ENCODE measurements at regions not wholly inside any gene's neighbourhood (a gene's known extent, or its start where the extent isn't known, plus 50 kb on each side); places are given as distances from the start of the nearest gene placed in this dataset.

DNA sequence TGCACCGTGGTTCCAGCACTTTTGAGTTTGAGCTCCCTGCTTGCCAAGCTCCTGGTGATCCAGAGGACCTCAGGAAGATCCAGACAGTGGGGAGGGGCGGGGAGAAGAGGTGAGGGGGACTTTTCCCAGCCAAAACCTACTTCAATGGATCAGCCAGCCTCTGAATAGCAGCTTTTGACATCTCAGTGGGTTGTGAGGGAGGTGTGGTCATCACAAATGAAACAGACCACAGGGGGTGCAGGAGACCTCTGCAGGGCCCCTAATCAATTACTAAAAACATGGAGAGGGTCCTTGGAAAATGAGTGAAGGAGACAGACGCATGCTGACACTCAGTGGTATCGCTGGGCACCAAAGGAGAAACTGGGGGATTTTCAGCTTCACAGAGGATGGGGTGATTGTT, 372.7 kb downstream of the ZNF521 start:
- H2AFZ ChIP-seq (ENCODE audit: low read length): no peak overlapping the region
- H2AK5ac ChIP-seq (ENCODE audit: insufficient read length, low read length): no peak overlapping the region
- no peaks in the 10 kb centered on the region for H3K23me2 ChIP-seq (ENCODE audit: insufficient read length, low read depth, low read length, poor library complexity, severe bottlenecking)
- no peak overlapping the region for H3K56ac ChIP-seq (ENCODE audit: insufficient read length, low read depth, low read length)
- no peak for DNase-seq
- no peak overlapping the region for H3K4me2 ChIP-seq (ENCODE audit: insufficient read depth, insufficient read length, low read length)
- Mint-ChIP-seq H3K4me1 (peaks cover 48 to 66% of the 10 kb centered on the region in 2 experiments), H3K4me3 (peak overlapping the region in 1 of 2 experiments; percentile 18; a peak in 1 of 5 replicates), H3K27me3 (ENCODE audit: low read depth) (peaks cover 24% of the 10 kb centered on the region), H3K27ac (peak overlapping the region in 1 of 3 experiments; percentile 44; a peak in 2 of 7 replicates), H3K9me3 (no peaks in the 10 kb centered on the region), H3K36me3 (ENCODE audit: insufficient read depth in 1 of 3, low read depth in 3 of 3) (no peaks in the 10 kb centered on the region; a peak in 1 of 7 replicates)
- H2BK20ac ChIP-seq (ENCODE audit: low read depth, low read length, poor library complexity, severe bottlenecking): no peak overlapping the region
- H4K91ac ChIP-seq (ENCODE audit: insufficient read length, low read depth, low read length): no peak overlapping the region
- H2BK5ac ChIP-seq (ENCODE audit: insufficient read length, low read length): no peak overlapping the region
- no peaks in the 10 kb centered on the region for H3K79me2 ChIP-seq (ENCODE audit: insufficient read depth, low read length)
- WGBS (ENCODE audit: extremely low coverage, insufficient read length, low lambda C conversion rate): no CpG with 5 or more reads among the region's 4 CpGs
- no peaks in the 10 kb centered on the region for H4K20me1 ChIP-seq (ENCODE audit: control insufficient read depth, insufficient read depth, insufficient read length)
- no peak overlapping the region for H3K23ac ChIP-seq (ENCODE audit: insufficient read length, low read depth, low read length)
- H3K79me1 ChIP-seq (ENCODE audit: insufficient read depth, low read depth, low read length, poor library complexity, severe bottlenecking): no peaks in the 10 kb centered on the region
- no peak overlapping the region for H2BK120ac ChIP-seq (ENCODE audit: low read depth, low read length, poor library complexity, severe bottlenecking)
- TF ChIP-seq, protein P1, sequence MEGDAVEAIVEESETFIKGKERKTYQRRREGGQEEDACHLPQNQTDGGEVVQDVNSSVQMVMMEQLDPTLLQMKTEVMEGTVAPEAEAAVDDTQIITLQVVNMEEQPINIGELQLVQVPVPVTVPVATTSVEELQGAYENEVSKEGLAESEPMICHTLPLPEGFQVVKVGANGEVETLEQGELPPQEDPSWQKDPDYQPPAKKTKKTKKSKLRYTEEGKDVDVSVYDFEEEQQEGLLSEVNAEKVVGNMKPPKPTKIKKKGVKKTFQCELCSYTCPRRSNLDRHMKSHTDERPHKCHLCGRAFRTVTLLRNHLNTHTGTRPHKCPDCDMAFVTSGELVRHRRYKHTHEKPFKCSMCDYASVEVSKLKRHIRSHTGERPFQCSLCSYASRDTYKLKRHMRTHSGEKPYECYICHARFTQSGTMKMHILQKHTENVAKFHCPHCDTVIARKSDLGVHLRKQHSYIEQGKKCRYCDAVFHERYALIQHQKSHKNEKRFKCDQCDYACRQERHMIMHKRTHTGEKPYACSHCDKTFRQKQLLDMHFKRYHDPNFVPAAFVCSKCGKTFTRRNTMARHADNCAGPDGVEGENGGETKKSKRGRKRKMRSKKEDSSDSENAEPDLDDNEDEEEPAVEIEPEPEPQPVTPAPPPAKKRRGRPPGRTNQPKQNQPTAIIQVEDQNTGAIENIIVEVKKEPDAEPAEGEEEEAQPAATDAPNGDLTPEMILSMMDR (conservative IDR thresholded peaks at IDR 0.05): no peak
- H3K4me1 ChIP-seq (ENCODE audit: insufficient read depth, low read length): peaks cover 3% of the 10 kb centered on the region; the same call in 1 of the 2 replicates
- H3K27ac ChIP-seq (ENCODE audit: insufficient read length, low read depth, low read length): no peak overlapping the region
- H3K9ac ChIP-seq (ENCODE audit: extremely low read depth, insufficient read length, low read length): no peak overlapping the region
- H3K14ac ChIP-seq (ENCODE audit: insufficient read depth, low read length): no peak overlapping the region
- H3K9me3 ChIP-seq (ENCODE audit: control insufficient read depth, low read depth, low read length): no peaks in the 10 kb centered on the region
- H3K27me3 ChIP-seq (ENCODE audit: insufficient read depth, low read length): no peaks in the 10 kb centered on the region; the same call in 1 of the 2 replicates
- no peak overlapping the region for H2BK15ac ChIP-seq (ENCODE audit: low read depth, low read length)
- H3T11ph ChIP-seq (ENCODE audit: low read length): no peak overlapping the region
- H3K18ac ChIP-seq (ENCODE audit: insufficient read length, low read depth, low read length): no peak overlapping the region
- no peak overlapping the region for H3K4ac ChIP-seq (ENCODE audit: low read depth, low read length)
- no peak overlapping the region for H4K8ac ChIP-seq (replicated peaks; ENCODE audit: insufficient read length, low read depth, low read length)
- no peak overlapping the region for H2BK12ac ChIP-seq (ENCODE audit: insufficient read length, low read depth, low read length)
- H4K5ac ChIP-seq (ENCODE audit: insufficient read length, low read depth, low read length): no peak overlapping the region
